ENCODE measurements at regions not wholly inside any gene's neighbourhood (a gene's known extent, or its start where the extent isn't known, plus 50 kb on each side); places are given as distances from the start of the nearest gene placed in this dataset.
"Not testable (repeated sequence)": the region's sequence is repeated elsewhere in the genome, so short reads cannot be mapped to it uniquely, and the experiment has no call there.

- DNase-seq, result no peak
Measured at GRCh38 chr6:79431537-79431933, 105.7 kb downstream of the LCA5 start.

- DNase-seq, result no peak
Measured at GRCh38 chr6:79430913-79431536, 106.2 kb downstream of the LCA5 start.

GRCh38 chr6:79427721-79428120, 109.5 kb downstream of the LCA5 start:
- no peak for DNase-seq

- DNase-seq, result peak in 1 of 2 experiments; percentile 21
Measured at GRCh38 chr6:79426625-79427278, 110.5 kb downstream of the LCA5 start.

- peak in 1 of 2 experiments; percentile 4 for DNase-seq
Measured at GRCh38 chr6:79425589-79426311, 111.5 kb downstream of the LCA5 start.

- no peak for DNase-seq
Measured at GRCh38 chr6:79423216-79423615, 114.0 kb downstream of the LCA5 start.

- no peak for DNase-seq
Measured at GRCh38 chr6:79422666-79423065, 114.6 kb downstream of the LCA5 start.

GRCh38 chr6:79421707-79422484, 115.3 kb downstream of the LCA5 start:
- peak; percentile 82 to 94 for DNase-seq

GRCh38 chr6:79421001-79421411, 116.2 kb downstream of the LCA5 start:
- DNase-seq, result no peak

- peak in 1 of 2 experiments; percentile 40 for DNase-seq
Measured at GRCh38 chr6:79420054-79420453, 117.2 kb downstream of the LCA5 start.

GRCh38 chr6:79416931-79417330, 120.3 kb downstream of the LCA5 start:
- no peak for DNase-seq

GRCh38 chr6:79413562-79414002, 123.6 kb downstream of the LCA5 start:
- DNase-seq, result no peak

- no peak for DNase-seq
Measured at GRCh38 chr6:79410806-79411205, 126.4 kb downstream of the LCA5 start.

GRCh38 chr6:79408256-79408974, 128.8 kb downstream of the LCA5 start:
- no peak for DNase-seq

GRCh38 chr6:79404677-79405076, 132.6 kb downstream of the LCA5 start:
- DNase-seq, result no peak

- DNase-seq, result no peak
Measured at GRCh38 chr6:79404261-79404660, 133.0 kb downstream of the LCA5 start.

GRCh38 chr6:79403563-79403962, 133.7 kb downstream of the LCA5 start:
- DNase-seq, result peak in 1 of 2 experiments; percentile 31

GRCh38 chr6:79403086-79403485, 134.1 kb downstream of the LCA5 start:
- DNase-seq, result no peak

GRCh38 chr6:79399499-79399898, 137.7 kb downstream of the LCA5 start:
- no peak for DNase-seq

GRCh38 chr6:79398617-79399016, 138.6 kb downstream of the LCA5 start:
- DNase-seq, result not testable (repeated sequence)

- no peak for DNase-seq
Measured at GRCh38 chr6:79396625-79397024, 140.6 kb downstream of the LCA5 start.

GRCh38 chr6:79394690-79395089, 142.5 kb downstream of the LCA5 start:
- no peak for DNase-seq

Measured in NCI-H2081 (cell line).